Endothelial cell of umbilical vein (primary cell): ENCODE measurements at regions not wholly inside any gene's neighbourhood (a gene's known extent, or its start where the extent isn't known, plus 50 kb on each side); places are given as distances from the start of the nearest gene placed in this dataset.

Experiments used
- BruUV-seq: library from RNA; stranded (reverse); fragments of 400-500 nt; replicated peaks from 2 replicates; lab custom pipeline; 2021; lab: Mats Ljungman, UMichigan
- CTCF ChIA-PET: fragments of 300-600, 350-600 bp; sonication (Branson Sonifier 250); formaldehyde crosslinking; loops from one replicate; lab custom pipeline; 2021; ENCODE audit warnings: antibody characterized with exemption, inconsistent platforms; lab: Charles Lee
- POLR2A ChIA-PET: fragments of 300-600, 350-600 bp; sonication (Branson Sonifier 250); formaldehyde crosslinking; loops from one replicate; lab custom pipeline; 2021; ENCODE audit warnings: antibody characterized with exemption, inconsistent platforms; lab: Charles Lee
- DNase-seq: peaks from one replicate; pipeline ENCODE4 v3.0.0-alpha.2; 2011; ENCODE audit warnings: low read depth, low spot score
- FAIRE-seq: peaks from 2 replicates; lab custom pipeline; 2011; peaks lifted over from hg19 to GRCh38; lab: Jason Lieb, UNC
- H2AFZ ChIP-seq: 2 replicates; pipeline ENCODE4 v1.6.0; 2012; ENCODE audit warnings: low read depth, low read length, control low read depth, inconsistent platforms
- H3K27ac ChIP-seq: 2 replicates; pipeline ENCODE4 v1.5.1; 2011; ENCODE audit warnings: low read depth, mild to moderate bottlenecking, control low read depth, low read length, moderate library complexity; ENCODE audit not compliant: insufficient read depth
- H3K27me3 ChIP-seq, 2 experiments: 2 replicates each; pipeline versions ENCODE4 v1.6.0 to v1.6.1; 2011; ENCODE audit warnings: low read length in 2 of 2, mixed read lengths in 1 of 2; ENCODE audit not compliant: control insufficient read depth in 2 of 2, insufficient read depth in 2 of 2
- H3K36me3 ChIP-seq, 2 experiments: 2 replicates in 1 of 2; 3 replicates in 1 of 2; pipeline ENCODE4 v1.5.1; 2011; ENCODE audit warnings: low read length in 2 of 2, mild to moderate bottlenecking in 1 of 2, moderate library complexity in 1 of 2; ENCODE audit not compliant: control insufficient read depth in 2 of 2, insufficient read depth in 2 of 2; ENCODE audit errors: extremely low read depth in 1 of 2
- H3K4me1 ChIP-seq: 3 replicates; pipeline ENCODE4 v1.5.1; 2011; ENCODE audit warnings: mild to moderate bottlenecking, low read length; ENCODE audit not compliant: control insufficient read depth, insufficient read depth; ENCODE audit errors: extremely low read depth
- H3K4me2 ChIP-seq: 2 replicates; pipeline ENCODE4 v1.6.1; 2011; ENCODE audit warnings: low read length, control low read depth, mixed read lengths; ENCODE audit not compliant: insufficient read depth
- H3K4me3 ChIP-seq, 3 experiments: fragments of 200-600 bp in 1 of 3; sonication (generic), shearing (Covaris generic) in 1 of 3; replicated peaks in 1 of 3; 2 replicates each; pipeline ENCODE4 v1.5.1; 2011 to 2016; ENCODE audit warnings: control low read depth in 3 of 3, low read length in 3 of 3, mild to moderate bottlenecking in 2 of 3, inconsistent platforms in 1 of 3, low read depth in 1 of 3, moderate library complexity in 1 of 3; ENCODE audit not compliant: insufficient read depth in 1 of 3
- H3K79me2 ChIP-seq: 2 replicates; pipeline ENCODE4 v1.6.0; 2012; ENCODE audit warnings: low read length, inconsistent platforms; ENCODE audit not compliant: control insufficient read depth, insufficient read depth
- H3K9ac ChIP-seq: replicated peaks from 2 replicates; pipeline ENCODE3; 2011; ENCODE audit warnings: low read length, control low read depth; ENCODE audit not compliant: insufficient read depth; ENCODE audit errors: extremely low read depth
- H3K9me1 ChIP-seq: replicated peaks from 3 replicates; pipeline ENCODE4 v1.6.0; 2011; ENCODE audit warnings: mild to moderate bottlenecking, low read length; ENCODE audit not compliant: control insufficient read depth, insufficient read depth; ENCODE audit errors: extremely low read depth
- H3K9me3 ChIP-seq: replicated peaks from 2 replicates; pipeline ENCODE4 v1.5.1; 2012; ENCODE audit warnings: low read length, inconsistent platforms; ENCODE audit not compliant: control insufficient read depth, insufficient read depth
- H4K20me1 ChIP-seq: replicated peaks from 2 replicates; pipeline ENCODE3; 2011; ENCODE audit warnings: mild to moderate bottlenecking, low read length; ENCODE audit not compliant: control insufficient read depth, insufficient read depth; ENCODE audit errors: extremely low read depth
- CTCF ChIP-seq, 2 donors: IDR thresholded peaks; 1 replicate in 1 of 2; 2 replicates in 1 of 2; pipeline ENCODE4 v1.5.1; 2011; ENCODE audit warnings: low read length in 2 of 2, mild to moderate bottlenecking in 2 of 2, moderate library complexity in 2 of 2, control low read depth in 1 of 2, inconsistent platforms in 1 of 2, low read depth in 1 of 2; ENCODE audit not compliant: insufficient read depth in 1 of 2; ENCODE audit errors: extremely low read depth in 1 of 2
- EZH2 ChIP-seq: IDR thresholded peaks from 2 replicates; pipeline ENCODE4 v1.6.1; 2012; ENCODE audit warnings: borderline replicate concordance, low read depth, mild to moderate bottlenecking, moderate library complexity, low read length, inconsistent platforms; ENCODE audit not compliant: severe bottlenecking
- FOS ChIP-seq: IDR thresholded peaks from 2 replicates; pipeline ENCODE4 v1.6.1; 2011; ENCODE audit warnings: mild to moderate bottlenecking, low read length, moderate library complexity, borderline replicate concordance; ENCODE audit not compliant: insufficient read depth
- GATA2 ChIP-seq: IDR thresholded peaks from 2 replicates; pipeline ENCODE4 v1.7.0; 2011; ENCODE audit warnings: low read depth, mild to moderate bottlenecking, moderate library complexity, mixed read lengths, low read length; ENCODE audit not compliant: insufficient read length, insufficient read depth
- JUN ChIP-seq: IDR thresholded peaks from 2 replicates; pipeline ENCODE4 v1.6.1; 2011; ENCODE audit warnings: borderline replicate concordance, low read depth; ENCODE audit not compliant: insufficient read length, insufficient read depth
- MAX ChIP-seq: IDR thresholded peaks from 2 replicates; pipeline ENCODE4 v1.6.1; 2011; ENCODE audit not compliant: insufficient read depth, insufficient read length
- MYC ChIP-seq: IDR thresholded peaks from one replicate; pipeline ENCODE4 v1.6.1; 2011; ENCODE audit warnings: mild to moderate bottlenecking, low read depth, low read length
- POLR2A ChIP-seq: IDR thresholded peaks from 2 replicates; pipeline ENCODE4 v1.6.1; 2012; ENCODE audit warnings: low read depth, mild to moderate bottlenecking, control low read depth, low read length
- POLR2AphosphoS5 ChIP-seq: IDR thresholded peaks from 2 replicates; pipeline ENCODE4 v1.6.1; 2012; ENCODE audit warnings: low read depth, mild to moderate bottlenecking, control low read depth, low read length, moderate library complexity; ENCODE audit not compliant: insufficient read depth
- dilution Hi-C: fragments of 300-500 bp; cut with MboI; formaldehyde crosslinking; loops from one replicate; pipeline ENCODE4 v1.15.0; 2019; ENCODE audit warnings: low sequenced_read_pairs; ENCODE audit not compliant: extremely low pct_ligation_motif_present
- intact Hi-C: fragments of 100-400 bp; cut with micrococcal nuclease; formaldehyde crosslinking; loops from one replicate; pipeline ENCODE4 v1.10.0; 2022

- intact Hi-C loops (loop anchor here (10.0 kb wide), 1 partner anchor 1045 kb away; no protein-coding TSS in a partner anchor), dilution Hi-C loops (no loop called here)
- Histone ChIP-seq H3K79me2 (no peaks in the 10 kb centered on the region), H3K9me3 (no peaks in the 10 kb centered on the region), H2AFZ (no peak overlapping the region), H4K20me1 (no peaks in the 10 kb centered on the region), H3K27me3 (no peaks in the 10 kb centered on the region), H3K9ac (no peak overlapping the region), H3K4me3 (no peak overlapping the region), H3K27ac (no peak overlapping the region), H3K9me1 (no peaks in the 10 kb centered on the region), H3K4me2 (no peak overlapping the region), H3K36me3 (no peaks in the 10 kb centered on the region), H3K4me1 (peaks cover 2% of the 10 kb centered on the region)
- FAIRE-seq (no peak), DNase-seq (no peak)
- TF ChIP-seq JUN (no peak), FOS (no peak), MAX (no peak), EZH2 (no peak), POLR2AphosphoS5 (no peak), GATA2 (no peak), CTCF (IDR thresholded peaks at IDR 0.05; ENCODE audit: extremely low read depth in 1 of 2, insufficient read depth in 1 of 2, low read depth in 1 of 2, low read length in 2 of 2) (no peak), MYC (no peak), POLR2A (no peak)
- ChIA-PET CTCF (no interaction called here), POLR2A (no interaction called here)
- BruUV-seq, result no TSS peak
These were observed 78.7 kb downstream of the CASP12 start for GRCh38 chr11:104819603-104820002.
